ENCODE measurements at regions not wholly inside any gene's neighbourhood (a gene's known extent, or its start where the extent isn't known, plus 50 kb on each side); places are given as distances from the start of the nearest gene placed in this dataset.

DNA sequence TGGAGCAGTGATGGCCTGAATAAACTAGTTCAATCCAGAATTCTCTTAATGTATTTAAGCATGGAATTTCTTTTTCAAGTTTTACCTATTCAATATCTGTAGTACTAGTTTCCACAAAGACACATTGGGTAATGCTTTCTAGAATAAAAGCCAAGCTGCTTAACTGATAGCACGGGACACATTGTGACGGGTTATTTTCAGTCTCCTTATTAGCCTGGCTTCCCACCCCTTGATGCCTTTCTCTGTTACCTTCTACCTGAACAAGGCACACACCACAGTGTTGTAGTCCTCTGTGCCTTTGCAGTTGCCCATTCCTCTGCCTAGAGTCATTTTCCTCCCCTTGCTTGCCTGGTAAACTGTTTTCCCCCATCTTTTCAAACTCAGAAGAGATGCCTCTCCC, 139.1 kb downstream of the HDGFL1 start:
- intact Hi-C loops (cut with DNase I; ENCODE audit: low total_unique reads) = no loop called here
- WGBS, 2 donors = 94 to 96% methylated on average over 2 of the region's 2 CpGs
- TF ChIP-seq CTCF (IDR thresholded peaks at IDR 0.05) = no peak
- TF ChIP-seq POLR2A (IDR thresholded peaks at IDR 0.05) = no peak
- no peak overlapping the region for H3K4me3 ChIP-seq (ENCODE audit: low read depth, poor library complexity, severe bottlenecking)
- no peak for DNase-seq (ENCODE audit: low spot score in 2 of 2)

DNA sequence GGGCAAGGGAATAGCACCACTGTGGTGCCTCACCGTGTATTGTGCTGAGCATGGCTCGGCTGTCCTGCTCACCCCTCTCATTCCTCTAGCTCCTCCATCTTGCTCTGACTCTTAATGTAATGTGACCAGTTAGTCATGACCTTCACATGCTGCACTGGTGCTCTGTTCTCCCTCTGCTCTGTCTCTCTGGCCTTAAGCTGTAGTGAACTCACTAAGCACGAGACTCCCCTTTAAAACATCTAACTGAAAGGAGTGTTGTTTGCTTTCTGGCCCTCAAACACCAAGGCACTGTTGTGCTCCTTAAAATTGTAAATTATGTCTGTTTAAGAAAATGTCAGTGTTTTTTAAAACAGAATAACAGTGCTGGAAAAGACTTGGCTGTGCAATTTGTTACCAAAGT, 140.4 kb downstream of the HDGFL1 start:
- WGBS, 2 donors = 86 to 95% methylated on average over 3 of the region's 3 CpGs
- no peak for TF ChIP-seq POLR2A (IDR thresholded peaks at IDR 0.05)
- TF ChIP-seq CTCF (IDR thresholded peaks at IDR 0.05) = no peak
- intact Hi-C loops (cut with DNase I; ENCODE audit: low total_unique reads) = no loop called here
- no peak for DNase-seq (ENCODE audit: low spot score in 2 of 2)
- H3K4me3 ChIP-seq (ENCODE audit: low read depth, poor library complexity, severe bottlenecking) = no peak overlapping the region

DNA sequence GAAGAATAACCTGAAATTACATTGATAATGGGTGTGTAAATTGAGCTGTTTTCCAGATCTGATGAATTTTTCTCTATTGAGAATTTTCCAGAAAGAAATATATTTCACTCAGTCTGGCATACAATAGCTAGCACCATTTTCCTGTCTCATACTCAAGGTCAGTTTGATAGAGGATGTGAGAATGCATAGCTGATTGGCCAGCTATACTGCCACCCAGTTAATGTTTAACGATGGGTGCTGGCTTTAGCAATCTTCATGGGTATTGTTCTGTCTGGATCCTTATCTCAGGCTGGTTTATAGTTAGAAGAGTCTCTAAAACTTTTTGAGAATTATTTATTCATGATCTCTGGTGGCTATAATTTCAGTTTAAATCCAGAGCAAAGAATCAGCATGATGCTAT, 147.4 kb downstream of the HDGFL1 start:
- TF ChIP-seq CTCF (IDR thresholded peaks at IDR 0.05) (no peak), POLR2A (IDR thresholded peaks at IDR 0.05) (no peak)
- 79 to 83% methylated on average over 1 of the region's 1 CpG for WGBS, 2 donors

DNA sequence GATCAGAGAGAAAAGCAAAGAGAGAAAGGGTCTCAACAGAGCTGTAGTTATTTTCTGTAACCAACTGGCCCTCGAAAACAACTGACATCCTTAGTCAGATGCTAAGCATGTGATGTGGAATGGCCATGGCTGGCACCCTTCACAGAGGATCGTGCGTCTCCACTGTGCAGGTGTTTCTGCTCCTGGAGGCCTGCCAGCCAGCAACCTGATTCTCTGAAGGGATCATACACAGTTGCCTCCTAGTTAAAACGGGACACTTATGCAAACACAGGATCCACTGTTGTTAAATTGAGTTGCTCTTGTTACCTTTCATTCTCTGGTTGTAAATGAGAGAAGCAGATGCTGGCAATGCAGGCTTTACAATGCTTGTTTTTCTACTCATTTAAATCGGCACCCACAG, 148.5 kb downstream of the HDGFL1 start:
- no peak for TF ChIP-seq POLR2A (IDR thresholded peaks at IDR 0.05)
- TF ChIP-seq CTCF (IDR thresholded peaks at IDR 0.05) = no peak
- DNase-seq (ENCODE audit: low spot score in 2 of 2) = no peak
- intact Hi-C loops (cut with DNase I; ENCODE audit: low total_unique reads) = no loop called here
- 49 to 56% methylated on average over 5 of the region's 5 CpGs for WGBS, 2 donors
- H3K4me3 ChIP-seq (ENCODE audit: low read depth, poor library complexity, severe bottlenecking) = no peak overlapping the region

More for the DNA sequence above, 147.4 kb downstream of the HDGFL1 start:
- H3K4me3 ChIP-seq (ENCODE audit: low read depth, poor library complexity, severe bottlenecking) = no peak overlapping the region
- DNase-seq (ENCODE audit: low spot score in 2 of 2) = no peak
- intact Hi-C loops (cut with DNase I; ENCODE audit: low total_unique reads) = no loop called here

- intact Hi-C loops (cut with DNase I; ENCODE audit: low total_unique reads) = no loop called here
- WGBS, 2 donors = 90 to 93% methylated on average over 1 of the region's 1 CpG
- no peak overlapping the region for H3K4me3 ChIP-seq (ENCODE audit: low read depth, poor library complexity, severe bottlenecking)
- no peak for DNase-seq (ENCODE audit: low spot score in 2 of 2)
- TF ChIP-seq POLR2A (IDR thresholded peaks at IDR 0.05) (no peak), CTCF (IDR thresholded peaks at IDR 0.05) (no peak)
These were observed 153.5 kb downstream of the HDGFL1 start for GRCh38 chr6:22722913-22723312.

DNA sequence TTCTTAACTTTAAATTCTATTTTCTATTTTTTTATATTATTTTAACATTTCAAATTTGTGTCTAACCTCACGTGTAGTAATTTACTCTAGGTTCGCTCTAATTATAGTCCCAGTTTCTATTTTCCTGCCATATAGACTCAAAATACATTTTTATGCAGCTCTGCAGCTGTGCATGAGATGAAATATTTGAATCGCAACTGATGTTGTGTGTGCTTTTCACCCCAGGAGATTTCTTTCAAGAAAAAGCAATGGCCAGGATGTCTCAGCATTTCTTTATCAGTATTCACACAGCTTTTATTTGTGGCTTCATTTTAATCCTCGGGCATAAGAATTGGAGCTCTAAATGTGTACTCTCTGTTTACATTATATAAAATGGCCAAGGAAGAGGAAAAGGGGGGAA, 157.6 kb downstream of the HDGFL1 start:
- H3K4me3 ChIP-seq (ENCODE audit: low read depth, poor library complexity, severe bottlenecking) = no peak overlapping the region
- intact Hi-C loops (cut with DNase I; ENCODE audit: low total_unique reads) = no loop called here
- TF ChIP-seq POLR2A (IDR thresholded peaks at IDR 0.05) (no peak), CTCF (IDR thresholded peaks at IDR 0.05) (no peak)
- DNase-seq (ENCODE audit: low spot score in 2 of 2) = no peak
- 85 to 86% methylated on average over 4 of the region's 4 CpGs for WGBS, 2 donors
